OCI-LY1 (cell line): ENCODE measurements at regions not wholly inside any gene's neighbourhood (a gene's known extent, or its start where the extent isn't known, plus 50 kb on each side); places are given as distances from the start of the nearest gene placed in this dataset.

Source experiments
- CTCF ChIP-seq: fragments of 200-600 bp; sonication (generic), shearing (Covaris generic); IDR thresholded peaks from 2 replicates; pipeline ENCODE4 v1.5.1; 2017; ENCODE audit warnings: mild to moderate bottlenecking, antibody characterized with exemption, low read length, moderate library complexity, mixed read lengths
- EZH2 ChIP-seq: fragments of 200-600 bp; sonication (generic), shearing (Covaris generic); IDR thresholded peaks from 2 replicates; pipeline ENCODE4 v1.8.0; 2017; ENCODE audit warnings: borderline replicate concordance, mixed run types, mild to moderate bottlenecking, antibody characterized with exemption, low read length, moderate library complexity, mixed read lengths

- TF ChIP-seq EZH2 (no peak), CTCF (no peak)
These were observed 149.2 kb upstream of the NCK2 start for GRCh38 chr2:105595536-105595935.
